Adrenal gland (tissue), 9 donors: ENCODE measurements at regions not wholly inside any gene's neighbourhood (a gene's known extent, or its start where the extent isn't known, plus 50 kb on each side); places are given as distances from the start of the nearest gene placed in this dataset.

Experiments
- DNase-seq, 7 donors: peaks; one replicate each; pipeline ENCODE4 v3.0.0-alpha.2; 2019 to 2020
- H3K27ac ChIP-seq, 5 donors: fragments of 200-600 bp; sonication (generic) in 4 of 5; 1 replicate in 3 of 5; 2 replicates in 2 of 5; pipeline versions ENCODE4 v1.5.1 to v1.8.0; 2016 to 2020; ENCODE audit warnings: mild to moderate bottlenecking in 1 of 5
- H3K27me3 ChIP-seq: fragments of 200-600 bp; 2 replicates; pipeline ENCODE4 v1.8.0; 2021
- H3K36me3 ChIP-seq, 2 donors: fragments of 200-600 bp; replicated peaks in 1 of 2; 1 replicate in 1 of 2; 2 replicates in 1 of 2; pipeline versions ENCODE4 v1.5.1 to v1.8.0; 2018 to 2022
- H3K4me1 ChIP-seq, 2 donors: fragments of 200-600 bp; replicated peaks in 1 of 2; 1 replicate in 1 of 2; 2 replicates in 1 of 2; pipeline versions ENCODE4 v1.5.1 to v1.8.0; 2018 to 2021
- H3K4me3 ChIP-seq, 4 donors: fragments of 200-600 bp; sonication (generic) in 3 of 4; one replicate each; pipeline ENCODE4 v1.5.1; 2016 to 2018
- H3K9me3 ChIP-seq, 3 donors: fragments of 200-600 bp; sonication (generic) in 1 of 3; replicated peaks in 1 of 3; 1 replicate in 2 of 3; 2 replicates in 1 of 3; pipeline versions ENCODE4 v1.5.1 to v1.8.0; 2016 to 2021
- CTCF ChIP-seq, 6 experiments: fragments of 450-650 bp in 4 of 6; fragments of 200-600 bp in 2 of 6; sonication (generic) in 1 of 6; IDR thresholded peaks; 1 replicate in 5 of 6; 2 replicates in 1 of 6; pipeline versions ENCODE4 v1.5.1 to v1.8.0; 2016 to 2021; ENCODE audit warnings: antibody characterized with exemption in 6 of 6, mild to moderate bottlenecking in 2 of 6, moderate library complexity in 1 of 6
- POLR2A ChIP-seq, 2 donors: fragments of 450-650 bp; IDR thresholded peaks; one replicate each; pipeline ENCODE4 v1.6.1; 2017; ENCODE audit warnings: antibody characterized with exemption in 2 of 2, mild to moderate bottlenecking in 2 of 2, moderate library complexity in 1 of 2
- WGBS, 4 donors: extraction: QIAGEN DNeasy Blood & Tissue Kit in 2 of 4; methylation state at CpG; one replicate each; pipeline versions ENCODE4 v1.1.5 to v1.1.7; 2013 to 2017; 5-methylcytosine and 5-hydroxymethylcytosine counted together
- intact Hi-C, 2 donors: fragments of 100-400 bp; cut with DNase I; formaldehyde crosslinking; loops; one replicate each; pipeline versions ENCODE4 v1.14.1 to v1.15.0; 2022 to 2023
- donor health status: healthy with polysubstance abuse.
- donor health status: Bipolar disorder and iron deficiency.
- donor health status: DM: yes; HTN: yes; CAD: no.
- donor health status: DM: no; HTN: no; CAD: no.
- donor health status: DM: no; HTN: no; CAD: no.

GRCh38 chr2:83584672-83585071 lies 874.4 kb downstream of the SUCLG1 start:
- H3K4me1 ChIP-seq, result no peaks in the 10 kb centered on the region
- H3K27ac ChIP-seq, result no peak overlapping the region
- peak in 2 of 7 donors; percentile 1 to 5 for DNase-seq
- no peaks in the 10 kb centered on the region for H3K27me3 ChIP-seq
- H3K36me3 ChIP-seq, result no peaks in the 10 kb centered on the region
- H3K9me3 ChIP-seq, result no peaks in the 10 kb centered on the region
- intact Hi-C loops, result no loop called here
- H3K4me3 ChIP-seq, result no peak overlapping the region
- 19 to 22% (median 21%) methylated on average over 3 of the region's 3 CpGs for WGBS, 4 donors
- TF ChIP-seq CTCF (IDR thresholded peaks at IDR 0.05) (no peak), POLR2A (IDR thresholded peaks at IDR 0.05) (no peak)

DNA sequence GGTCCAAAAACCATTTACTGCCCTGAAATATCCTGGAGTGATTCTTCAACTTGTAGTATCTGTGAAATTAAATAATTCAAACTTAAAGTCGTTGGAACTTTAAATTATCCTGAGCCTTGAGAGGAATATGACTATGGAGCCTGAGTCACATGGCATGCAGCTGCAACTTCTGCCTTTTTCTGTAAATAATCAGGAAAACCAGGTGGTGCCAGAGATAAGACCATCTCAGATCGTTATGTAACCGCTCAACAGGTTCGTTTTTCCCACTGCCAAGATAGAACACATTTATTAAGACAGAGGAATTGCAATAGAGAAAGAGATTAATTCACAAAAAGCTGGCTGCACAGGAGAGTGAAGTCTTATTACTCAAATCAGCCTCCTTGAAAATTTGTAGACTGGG lies 876.5 kb downstream of the SUCLG1 start:
- Histone ChIP-seq H3K27me3 (no peaks in the 10 kb centered on the region), H3K27ac (no peak overlapping the region), H3K36me3 (no peaks in the 10 kb centered on the region), H3K9me3 (no peaks in the 10 kb centered on the region), H3K4me3 (no peak overlapping the region), H3K4me1 (no peaks in the 10 kb centered on the region)
- DNase-seq, result no peak
- WGBS, 4 donors, result 43 to 48% (median 46%) methylated on average over 4 of the region's 4 CpGs
- intact Hi-C loops, result no loop called here
- TF ChIP-seq POLR2A (IDR thresholded peaks at IDR 0.05) (no peak), CTCF (IDR thresholded peaks at IDR 0.05) (no peak)

DNA sequence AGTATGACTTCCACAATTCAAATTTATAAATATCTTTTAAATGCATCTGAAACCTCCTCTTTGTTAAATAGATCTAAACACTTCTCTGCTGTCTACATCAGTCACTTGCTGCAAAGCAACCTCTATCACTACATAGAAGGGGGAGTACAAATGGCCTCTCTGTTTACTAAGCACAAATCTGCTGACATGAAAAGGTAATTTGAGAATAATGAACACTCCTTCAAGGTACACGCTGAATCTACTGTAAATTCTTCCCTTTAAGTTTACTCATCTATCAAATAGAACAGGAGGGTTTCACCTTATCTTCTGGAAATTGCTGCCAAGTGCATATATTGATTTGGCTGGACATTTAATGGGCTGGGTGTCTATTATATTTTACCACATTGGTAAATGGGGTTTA lies 879.6 kb downstream of the SUCLG1 start:
- Histone ChIP-seq H3K27ac (no peak overlapping the region), H3K27me3 (no peaks in the 10 kb centered on the region), H3K36me3 (no peaks in the 10 kb centered on the region), H3K4me1 (no peaks in the 10 kb centered on the region), H3K4me3 (no peak overlapping the region), H3K9me3 (no peaks in the 10 kb centered on the region)
- no peak for TF ChIP-seq CTCF (IDR thresholded peaks at IDR 0.05)
- no peak for TF ChIP-seq POLR2A (IDR thresholded peaks at IDR 0.05)
- intact Hi-C loops, result no loop called here
- 46 to 62% (median 55%) methylated on average over 1 of the region's 1 CpG for WGBS, 4 donors
- DNase-seq, result no peak

GRCh38 chr2:83578405-83578804 lies 880.7 kb downstream of the SUCLG1 start:
- Histone ChIP-seq H3K4me1 (no peaks in the 10 kb centered on the region), H3K27me3 (no peaks in the 10 kb centered on the region), H3K9me3 (peaks cover 0 to 2% (median 0%) of the 10 kb centered on the region in 3 donors), H3K36me3 (no peaks in the 10 kb centered on the region), H3K27ac (no peak overlapping the region), H3K4me3 (no peak overlapping the region)
- TF ChIP-seq CTCF (IDR thresholded peaks at IDR 0.05), result no peak
- no peak for TF ChIP-seq POLR2A (IDR thresholded peaks at IDR 0.05)
- intact Hi-C loops, result no loop called here
- DNase-seq, result no peak
- WGBS, 4 donors, result 62 to 76% (median 71%) methylated on average over 2 of the region's 2 CpGs
